Colonic mucosa (tissue), 4 donors: ENCODE measurements at regions not wholly inside any gene's neighbourhood (a gene's known extent, or its start where the extent isn't known, plus 50 kb on each side); places are given as distances from the start of the nearest gene placed in this dataset.

ENCODE experiments used
- DNase-seq: peaks from one replicate; pipeline ENCODE4 v3.0.0-alpha.2; 2020
- H3K27ac ChIP-seq: fragments of 200-600 bp; one replicate; pipeline ENCODE4 v1.8.0; 2021
- H3K27me3 ChIP-seq: fragments of 200-600 bp; one replicate; pipeline ENCODE4 v1.8.0; 2021
- H3K36me3 ChIP-seq: fragments of 200-600 bp; one replicate; pipeline ENCODE4 v1.8.0; 2021
- H3K4me1 ChIP-seq: fragments of 200-600 bp; one replicate; pipeline ENCODE4 v1.8.0; 2021; ENCODE audit warnings: mild to moderate bottlenecking
- H3K4me3 ChIP-seq: fragments of 200-600 bp; one replicate; pipeline ENCODE4 v1.8.0; 2021
- H3K9ac ChIP-seq, 2 donors: one replicate each; pipeline ENCODE4 v1.7.0; 2013; ENCODE audit warnings: control low read depth in 2 of 2, low read depth in 2 of 2, low read length in 2 of 2
- H3K9me3 ChIP-seq: fragments of 200-600 bp; one replicate; pipeline ENCODE4 v1.8.0; 2021
- CTCF ChIP-seq: fragments of 200-600 bp; IDR thresholded peaks from one replicate; pipeline ENCODE4 v1.8.0; 2022; ENCODE audit warnings: antibody characterized with exemption, mild to moderate bottlenecking
- intact Hi-C: fragments of 100-400 bp; cut with DNase I; formaldehyde crosslinking; loops from one replicate; pipeline ENCODE4 v1.14.1; 2022
- donor health status: healthy.
- donor health status: DM: no; HTN: no; CAD: no.
- donor health status: DM: no; HTN: no; CAD: no.

GRCh38 chr1:25113731-25114130 is 118.6 kb downstream of the SYF2 start:
- Histone ChIP-seq H3K27me3 (no peaks in the 10 kb centered on the region), H3K27ac (no peak overlapping the region), H3K9ac (no peak overlapping the region), H3K9me3 (no peaks in the 10 kb centered on the region), H3K4me1 (no peaks in the 10 kb centered on the region), H3K36me3 (no peaks in the 10 kb centered on the region), H3K4me3 (no peak overlapping the region)
- TF ChIP-seq CTCF: no peak
- intact Hi-C loops: no loop called here
- DNase-seq: no peak

DNA sequence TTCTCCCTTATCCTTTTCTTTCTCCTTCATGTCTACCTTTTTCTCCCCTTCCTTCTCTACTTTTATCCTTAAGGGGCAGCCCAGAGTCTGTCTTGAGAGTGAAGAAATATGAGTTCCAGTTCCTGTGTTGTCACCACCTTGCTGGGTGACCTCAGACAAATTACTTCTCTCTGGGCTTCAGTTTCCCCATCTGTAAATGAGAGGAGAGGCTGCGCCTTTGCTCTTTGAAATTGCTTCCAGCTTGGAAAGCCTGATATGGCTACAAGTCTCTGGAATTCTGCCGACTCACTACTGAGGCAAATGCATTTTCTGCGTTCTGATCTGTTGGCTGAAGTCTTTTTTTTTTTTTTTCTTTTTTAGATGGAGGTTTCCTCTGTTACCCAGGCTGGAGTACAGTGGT is 119.2 kb downstream of the SYF2 start:
- TF ChIP-seq CTCF: no peak
- Histone ChIP-seq H3K27me3 (no peaks in the 10 kb centered on the region), H3K27ac (no peak overlapping the region), H3K36me3 (no peaks in the 10 kb centered on the region), H3K4me3 (no peak overlapping the region), H3K9me3 (no peaks in the 10 kb centered on the region), H3K4me1 (no peaks in the 10 kb centered on the region), H3K9ac (no peak overlapping the region)
- intact Hi-C loops: no loop called here
- DNase-seq: no peak

GRCh38 chr1:25112400-25112799 is 119.9 kb downstream of the SYF2 start:
- TF ChIP-seq CTCF: no peak
- Histone ChIP-seq H3K27me3 (no peaks in the 10 kb centered on the region), H3K9me3 (no peaks in the 10 kb centered on the region), H3K27ac (no peak overlapping the region), H3K4me3 (no peak overlapping the region), H3K4me1 (no peaks in the 10 kb centered on the region), H3K9ac (no peak overlapping the region), H3K36me3 (no peaks in the 10 kb centered on the region)
- DNase-seq: no peak
- intact Hi-C loops: no loop called here

GRCh38 chr1:25111706-25112105 is 120.6 kb downstream of the SYF2 start:
- DNase-seq: no peak
- no peak overlapping the region for H3K27ac ChIP-seq
- no peaks in the 10 kb centered on the region for H3K4me1 ChIP-seq
- H3K36me3 ChIP-seq: no peaks in the 10 kb centered on the region
- no peak overlapping the region for H3K4me3 ChIP-seq
- no peaks in the 10 kb centered on the region for H3K27me3 ChIP-seq
- H3K9me3 ChIP-seq: no peaks in the 10 kb centered on the region
- no peak for TF ChIP-seq CTCF
- no peak overlapping the region for H3K9ac ChIP-seq
- intact Hi-C loops: no loop called here

- TF ChIP-seq CTCF: no peak
- H3K36me3 ChIP-seq: no peaks in the 10 kb centered on the region
- no peak overlapping the region for H3K27ac ChIP-seq
These were observed 121.8 kb downstream of the SYF2 start for GRCh38 chr1:25110485-25110884.

DNA sequence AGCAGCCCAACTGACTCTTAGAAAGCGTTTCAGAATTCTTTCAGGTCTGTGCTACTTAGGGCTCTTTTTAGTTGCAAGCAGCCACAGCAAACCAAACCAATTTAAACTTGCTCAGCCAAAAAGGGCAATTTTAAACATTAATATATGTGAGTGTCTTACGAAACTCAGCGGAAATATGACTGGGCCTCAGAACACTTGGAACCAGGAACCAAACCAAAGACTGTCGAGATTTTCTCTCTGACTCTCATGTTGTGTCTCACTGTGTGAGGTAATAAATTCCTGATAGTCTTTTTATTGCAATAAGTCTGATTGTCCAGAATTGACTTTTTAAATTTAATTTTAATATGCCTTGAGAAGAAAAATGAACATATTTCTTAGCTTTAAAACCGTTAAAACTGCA is 122.3 kb downstream of the SYF2 start:
- H3K9me3 ChIP-seq: no peaks in the 10 kb centered on the region
- no peaks in the 10 kb centered on the region for H3K27me3 ChIP-seq
- no peaks in the 10 kb centered on the region for H3K4me1 ChIP-seq
- no peak overlapping the region for H3K27ac ChIP-seq
- H3K36me3 ChIP-seq: no peaks in the 10 kb centered on the region
- no peak overlapping the region for H3K4me3 ChIP-seq
- no peak overlapping the region for H3K9ac ChIP-seq
- intact Hi-C loops: no loop called here
- DNase-seq: no peak
- TF ChIP-seq CTCF: no peak

More at GRCh38 chr1:25110485-25110884, 121.8 kb downstream of the SYF2 start:
- H3K9ac ChIP-seq: no peak overlapping the region
- H3K9me3 ChIP-seq: no peaks in the 10 kb centered on the region
- intact Hi-C loops: no loop called here
- H3K4me1 ChIP-seq: no peaks in the 10 kb centered on the region
- H3K27me3 ChIP-seq: no peaks in the 10 kb centered on the region
- no peak for DNase-seq
- H3K4me3 ChIP-seq: no peak overlapping the region
